NOMO-1 (cell line): ENCODE measurements at regions not wholly inside any gene's neighbourhood (a gene's known extent, or its start where the extent isn't known, plus 50 kb on each side); places are given as distances from the start of the nearest gene placed in this dataset.
"Not testable (repeated sequence)": the region's sequence is repeated elsewhere in the genome, so short reads cannot be mapped to it uniquely, and the experiment has no call there.

Source experiments
- DNase-seq, 2 experiments: peaks; one replicate each; lab custom pipeline; 2025; ENCODE audit not compliant: unreplicated experiment in 2 of 2; lab: John Stamatoyannopoulos, UW

DNA sequence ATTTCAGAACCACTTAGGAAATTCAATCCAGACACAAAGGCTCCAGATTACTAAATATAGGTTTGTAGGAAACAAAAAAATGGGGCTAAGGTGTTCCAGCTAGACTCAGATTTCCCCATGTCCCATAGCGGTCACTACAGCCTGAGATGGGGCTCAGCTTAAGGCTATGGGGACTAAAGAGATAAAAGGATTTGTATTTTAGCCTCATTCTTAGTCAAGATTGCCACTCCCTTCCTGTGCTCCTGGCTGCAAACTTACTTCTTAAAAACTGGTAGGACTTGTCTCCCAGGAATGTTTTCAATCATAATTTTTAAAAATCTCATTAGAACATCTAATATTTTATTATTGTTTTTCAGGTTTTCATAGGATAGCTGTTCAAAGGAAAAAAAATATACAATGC lies 253.8 kb upstream of the DAB2 start:
- no peak for DNase-seq

DNA sequence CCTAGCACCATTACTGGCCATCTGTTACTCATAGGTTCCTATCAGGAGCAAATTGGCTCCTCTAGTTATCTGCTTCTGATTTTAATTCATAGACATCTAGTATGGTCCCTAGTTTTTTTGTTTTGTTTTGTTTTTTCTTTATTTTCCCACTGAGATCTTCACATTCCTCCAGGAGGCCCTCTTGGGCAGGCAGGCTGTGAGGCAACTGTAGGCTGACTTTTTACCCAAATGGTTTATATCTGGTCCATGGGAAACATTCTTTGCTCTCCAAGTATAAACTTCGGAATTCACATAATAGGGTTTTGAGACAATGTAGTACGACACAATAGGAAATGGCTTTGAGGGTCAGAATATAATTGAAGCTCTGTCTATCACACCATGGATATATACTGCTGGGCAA lies 250.9 kb upstream of the DAB2 start:
- no peak for DNase-seq

DNA sequence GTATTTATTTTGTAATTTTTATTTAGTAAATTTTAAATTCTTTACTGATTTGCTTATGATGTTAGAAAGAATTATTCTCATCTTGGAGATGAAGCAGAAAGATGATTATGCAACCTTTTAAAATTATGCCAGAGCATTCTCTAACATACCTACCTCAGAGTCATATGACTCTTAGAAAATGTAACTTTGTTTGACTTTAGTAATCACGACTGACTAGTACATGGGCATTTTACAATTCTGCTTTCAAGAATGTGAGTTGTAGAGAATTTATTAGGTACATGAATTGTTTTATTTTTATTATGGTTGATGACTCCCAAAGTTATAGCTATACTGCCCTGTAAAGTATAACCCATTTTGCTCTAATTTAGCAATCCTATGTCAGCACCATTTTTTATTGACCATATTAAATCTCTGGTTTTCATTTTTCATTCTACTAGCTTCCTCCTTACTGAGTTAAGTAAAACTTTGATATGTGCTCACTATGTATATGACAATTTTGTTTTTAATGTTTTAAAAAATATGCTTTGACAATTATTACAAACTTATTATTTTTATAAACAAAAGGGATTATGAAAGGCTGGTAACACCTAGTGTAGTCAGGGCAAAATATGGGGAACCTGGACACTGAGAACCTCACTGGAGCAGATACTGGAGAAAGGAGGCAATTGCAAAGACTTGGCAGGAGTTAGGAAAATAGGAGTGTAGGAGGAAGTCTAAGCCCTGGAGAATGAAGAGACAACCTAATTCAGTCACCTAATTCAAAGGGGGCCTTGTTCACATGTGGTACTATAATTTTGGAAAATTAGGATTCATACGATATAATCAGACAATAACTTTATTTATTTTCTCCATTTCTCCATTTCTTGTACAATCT lies 249.7 kb upstream of the DAB2 start:
- no peak for DNase-seq

DNA sequence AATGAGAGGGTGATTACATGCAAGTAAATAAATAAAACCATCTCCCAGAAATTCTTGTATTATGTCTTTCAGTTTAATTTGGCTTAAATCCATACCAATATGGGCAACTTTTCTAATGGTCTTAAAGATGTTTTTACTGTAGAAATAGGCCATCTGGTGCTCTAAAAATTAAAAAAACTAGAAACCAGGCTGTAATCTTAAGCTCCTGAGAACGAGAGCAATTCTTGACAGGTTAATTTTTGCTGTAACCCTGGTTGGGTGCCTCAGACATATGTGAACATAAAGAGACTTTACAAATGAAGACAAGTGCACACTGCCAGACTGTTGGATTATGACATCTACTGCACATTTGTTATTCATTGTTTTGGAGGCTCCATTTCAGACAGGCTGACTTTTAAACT lies 246.8 kb upstream of the DAB2 start:
- DNase-seq = no peak

DNA sequence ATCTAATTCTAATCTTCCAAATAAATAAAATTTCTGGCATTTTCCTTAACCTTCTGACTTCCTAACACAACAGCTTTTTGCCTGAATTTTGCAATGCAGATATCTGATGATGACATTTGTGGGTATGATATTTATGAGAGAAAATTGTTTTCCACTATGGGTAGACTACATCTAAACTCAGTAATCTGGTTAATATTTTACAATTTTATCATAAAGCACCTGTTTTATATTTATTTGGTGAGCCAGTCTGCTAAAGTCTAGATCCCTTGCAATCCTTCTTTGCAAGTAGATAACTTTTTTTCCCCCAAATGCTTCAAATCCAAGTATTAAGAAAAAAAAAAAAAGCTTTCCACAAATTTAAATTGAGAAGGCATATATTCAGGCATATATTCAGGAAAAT lies 246.2 kb upstream of the DAB2 start:
- no peak for DNase-seq

DNA sequence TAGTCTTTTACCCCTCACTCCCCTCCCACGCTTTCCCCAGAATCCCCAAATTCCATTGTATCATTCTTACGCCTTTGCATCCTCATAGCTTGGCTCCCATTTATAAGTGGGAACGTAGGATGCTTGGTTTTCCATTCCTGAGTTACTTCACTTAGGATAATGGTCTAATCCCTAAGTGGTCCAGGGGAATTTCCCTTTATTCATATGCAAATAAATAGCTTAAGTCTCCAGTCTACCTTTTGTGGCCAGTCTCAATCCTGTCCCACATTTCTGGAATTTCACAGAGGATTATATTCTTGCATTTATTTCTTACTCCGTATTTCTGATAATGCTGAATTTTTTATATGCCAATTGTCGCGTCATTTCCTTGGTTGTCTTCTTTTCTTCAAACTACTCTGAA lies 245.6 kb upstream of the DAB2 start:
- DNase-seq = no peak

DNA sequence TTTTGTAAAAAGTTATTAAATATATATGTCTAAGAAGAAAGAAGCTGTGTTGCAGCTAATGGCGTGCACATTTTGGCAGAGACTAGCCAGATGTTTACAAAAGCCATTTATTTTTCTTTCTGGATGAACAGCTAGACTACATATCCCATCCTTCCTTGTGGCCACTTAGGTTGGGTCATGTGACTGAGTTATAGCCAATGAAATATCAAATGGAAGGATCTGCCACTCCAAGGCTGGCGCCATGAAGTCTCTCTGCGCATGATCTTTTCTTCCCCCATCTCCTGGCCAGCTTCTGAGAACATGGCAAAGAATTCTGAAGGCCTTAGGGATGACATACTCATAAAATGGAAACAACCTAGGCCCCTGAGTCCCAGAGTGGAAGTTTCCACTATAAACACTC lies 244.2 kb upstream of the DAB2 start:
- DNase-seq = no peak

DNA sequence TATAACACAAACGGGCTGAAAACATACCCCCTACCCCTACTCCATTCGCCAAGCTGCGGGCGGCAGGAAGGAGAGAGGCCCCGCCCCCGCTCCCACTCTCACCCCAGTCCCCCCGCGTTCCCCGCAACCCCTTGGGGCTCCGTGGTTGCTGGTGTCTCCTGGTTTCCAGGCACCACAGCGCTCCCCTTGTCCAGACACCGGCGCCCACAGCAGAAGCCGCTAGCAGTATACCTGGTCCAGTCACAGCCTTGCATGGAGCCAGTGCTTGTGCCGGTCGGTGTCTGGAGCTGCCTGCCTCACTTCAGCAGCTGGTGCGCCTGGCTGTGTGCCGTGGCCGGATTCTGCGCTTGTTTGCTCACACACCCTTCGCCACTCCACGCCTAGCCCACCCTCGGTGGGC lies 240.5 kb upstream of the DAB2 start:
- DNase-seq = no peak

DNA sequence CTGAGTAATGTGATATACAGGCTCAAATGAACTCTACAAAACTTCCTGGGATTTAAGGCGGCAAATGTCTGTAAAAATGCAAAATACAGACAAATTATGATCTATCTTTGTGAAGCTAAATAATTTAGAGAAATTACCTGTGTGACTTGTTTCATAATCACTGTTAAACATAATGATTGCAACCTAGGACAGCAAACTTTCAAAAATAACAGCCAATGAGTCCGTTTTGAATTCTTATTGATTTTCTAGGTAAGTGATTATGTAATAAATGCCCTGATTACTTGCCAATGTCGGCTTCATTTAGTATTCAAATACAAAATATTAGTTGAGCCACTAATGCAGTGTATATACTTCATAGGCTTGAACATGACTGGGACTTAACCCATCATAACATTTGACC lies 238.2 kb upstream of the DAB2 start:
- no peak for DNase-seq

DNA sequence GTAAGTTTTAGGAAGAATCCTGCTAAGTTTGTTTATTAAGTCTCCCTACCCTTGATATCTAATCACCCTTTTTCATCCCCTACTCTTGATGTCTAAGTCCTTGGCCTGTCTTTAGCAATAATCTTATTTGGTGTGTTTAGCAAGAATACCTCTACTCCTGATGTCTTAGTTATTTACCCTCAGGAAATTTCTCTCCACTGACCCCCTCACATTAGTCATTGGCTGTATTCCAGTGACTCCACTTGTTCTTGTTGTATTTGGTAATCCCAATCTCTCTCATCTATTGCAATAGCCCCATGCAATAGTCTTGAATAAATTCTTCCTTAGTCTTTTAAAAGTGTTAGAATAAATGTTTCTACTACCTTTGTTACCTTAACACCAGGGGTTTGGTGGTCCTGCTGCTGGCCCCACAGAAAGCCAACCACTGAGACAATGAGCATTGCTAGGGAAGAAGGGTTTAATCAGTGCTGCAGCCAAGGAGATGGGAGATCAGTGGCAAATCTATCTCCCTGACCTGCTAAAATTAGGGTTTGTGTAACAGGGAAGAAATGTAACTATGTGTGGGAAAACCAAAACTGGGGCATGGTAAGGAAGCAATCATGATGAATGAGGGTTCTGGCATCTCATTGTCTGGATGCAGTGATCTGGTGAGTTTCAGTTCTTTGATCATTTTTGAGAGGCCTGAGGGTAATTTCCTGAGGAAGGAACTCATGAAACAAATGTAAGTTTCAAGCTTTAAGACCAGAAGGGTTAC lies 236.4 kb upstream of the DAB2 start:
- peak; percentile 11 to 58 for DNase-seq

DNA sequence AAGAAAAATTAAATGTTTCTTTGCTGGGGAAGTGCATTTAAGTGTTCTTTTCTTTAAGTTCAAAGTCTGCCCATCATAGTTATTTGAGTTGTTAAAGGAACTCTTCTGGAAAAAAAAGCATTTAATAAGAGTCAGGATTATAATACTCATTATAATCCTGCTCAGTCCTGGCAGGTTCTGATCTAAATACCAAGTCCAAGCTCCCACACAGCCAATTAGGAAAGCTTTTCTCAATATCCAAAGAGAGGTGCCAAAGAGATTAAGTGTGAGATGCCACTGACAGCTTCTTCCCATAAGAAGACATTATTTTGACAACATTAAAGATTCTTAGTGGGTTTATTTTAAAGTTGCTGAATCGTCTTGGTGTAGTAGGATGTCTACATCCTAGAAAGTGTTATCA lies 235.2 kb upstream of the DAB2 start:
- no peak for DNase-seq

DNA sequence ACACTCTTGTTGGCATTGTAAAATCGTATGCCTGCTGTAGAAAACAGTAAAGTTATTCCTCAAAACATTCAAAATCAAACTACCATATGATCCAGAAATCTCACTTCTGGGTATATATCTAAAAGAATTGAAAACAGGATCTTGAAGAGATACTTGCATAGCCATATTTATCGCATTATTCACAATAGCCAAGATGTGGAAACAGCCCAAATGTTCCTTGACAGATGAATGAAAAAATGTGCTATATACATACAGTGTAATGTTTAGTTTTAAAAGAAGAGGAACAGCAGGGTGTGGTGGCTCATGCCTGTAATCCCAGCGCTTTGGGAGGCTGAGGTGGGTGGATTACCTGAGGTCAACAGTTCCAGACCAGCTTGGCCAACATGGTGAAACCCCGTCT lies 234.1 kb upstream of the DAB2 start:
- no peak for DNase-seq

DNA sequence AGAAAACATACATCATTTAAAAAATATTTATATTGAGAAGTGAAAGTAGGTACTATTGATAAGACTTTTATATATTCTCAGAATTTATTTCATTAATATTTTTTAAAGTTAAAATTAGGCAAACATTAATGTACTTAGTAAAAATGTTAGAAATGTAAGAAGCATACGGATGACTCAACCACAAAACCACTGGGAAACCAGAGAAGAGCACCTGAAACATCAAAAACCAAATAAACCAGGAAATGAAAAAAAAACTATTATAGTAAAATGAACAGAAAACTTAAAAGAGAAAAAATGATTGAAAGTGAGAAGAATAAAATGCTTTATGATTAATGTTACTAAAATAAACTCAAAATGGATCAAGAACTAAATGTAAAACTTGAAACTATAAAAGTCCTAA lies 233.2 kb upstream of the DAB2 start:
- no peak for DNase-seq

DNA sequence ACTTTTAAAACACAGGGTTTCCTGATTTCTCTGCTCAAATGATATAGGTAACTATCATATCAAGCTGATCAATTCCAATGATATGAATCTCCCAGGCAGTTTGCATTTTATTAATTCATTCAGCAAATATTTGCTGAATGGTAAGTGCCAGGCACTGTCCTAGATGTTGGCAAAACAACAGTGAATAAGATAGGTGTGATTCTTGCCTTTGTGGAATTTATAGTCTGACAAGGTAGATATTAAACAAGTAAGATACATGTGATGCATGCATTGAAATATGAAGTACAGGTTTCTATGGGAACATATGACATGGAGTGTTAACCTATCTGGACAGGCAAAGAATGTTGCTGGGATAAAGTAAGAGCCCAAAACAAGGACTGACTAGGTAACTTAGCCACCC lies 231.8 kb upstream of the DAB2 start:
- no peak for DNase-seq

DNA sequence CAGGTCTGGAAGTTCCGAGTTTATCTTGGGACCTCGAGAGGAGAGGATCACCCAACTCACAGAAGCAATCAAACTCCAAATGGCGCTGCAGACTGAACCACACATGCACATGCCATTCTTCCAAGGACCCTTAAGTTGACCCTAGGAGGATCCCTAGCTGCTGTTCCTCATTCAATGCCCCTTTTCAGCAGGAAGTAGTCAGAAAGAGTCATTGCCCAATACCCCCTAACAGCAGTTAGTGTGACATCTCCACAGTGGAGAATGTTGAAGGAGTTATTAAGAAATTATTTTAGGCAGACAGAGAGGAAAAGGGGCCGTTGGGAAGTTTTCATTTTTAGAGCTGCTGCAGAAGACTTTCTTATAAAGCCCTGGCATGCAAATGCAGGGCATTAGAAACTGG lies 229.9 kb upstream of the DAB2 start:
- peak; percentile 48 to 70 for DNase-seq

DNA sequence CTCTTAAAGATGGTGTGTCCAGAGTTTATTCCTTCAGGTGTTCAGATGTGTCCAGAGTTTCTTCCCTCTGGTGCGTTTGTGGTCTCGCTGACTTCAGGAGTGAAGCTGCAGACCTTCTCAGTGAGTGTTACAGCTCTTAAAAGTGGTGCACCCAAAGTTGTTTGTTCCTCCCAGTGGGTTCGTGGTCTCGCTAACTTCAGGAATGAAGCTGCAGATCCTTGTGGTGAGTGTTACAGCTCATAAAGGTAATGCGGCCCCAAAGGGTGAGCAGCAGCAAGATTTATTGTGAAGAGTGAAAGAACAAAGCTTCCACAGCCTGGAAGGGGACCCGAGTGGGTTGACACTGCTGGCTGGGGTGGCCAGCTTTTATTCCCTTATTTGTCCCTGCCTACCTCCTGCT lies 227.7 kb upstream of the DAB2 start:
- DNase-seq = not testable (repeated sequence)

DNA sequence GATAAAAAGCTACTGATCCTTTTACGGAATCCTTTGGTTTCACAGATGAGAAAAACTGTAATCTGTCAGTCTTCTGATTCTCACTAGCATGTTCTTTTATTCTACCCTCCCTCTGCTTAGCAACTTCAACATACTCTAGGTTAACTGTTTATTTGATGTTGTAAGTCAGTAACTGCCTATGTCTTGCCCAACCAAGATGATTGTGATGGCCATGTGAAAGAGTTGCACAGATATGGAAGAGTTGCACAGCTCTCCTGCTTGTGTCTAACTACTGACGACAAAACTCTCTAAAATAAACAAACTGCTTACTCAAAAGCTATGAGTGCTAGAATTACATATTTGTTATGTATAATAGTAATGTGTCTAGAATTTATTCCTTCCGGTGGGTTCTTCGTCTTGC lies 227.3 kb upstream of the DAB2 start:
- peak; percentile 55 to 57 for DNase-seq

DNA sequence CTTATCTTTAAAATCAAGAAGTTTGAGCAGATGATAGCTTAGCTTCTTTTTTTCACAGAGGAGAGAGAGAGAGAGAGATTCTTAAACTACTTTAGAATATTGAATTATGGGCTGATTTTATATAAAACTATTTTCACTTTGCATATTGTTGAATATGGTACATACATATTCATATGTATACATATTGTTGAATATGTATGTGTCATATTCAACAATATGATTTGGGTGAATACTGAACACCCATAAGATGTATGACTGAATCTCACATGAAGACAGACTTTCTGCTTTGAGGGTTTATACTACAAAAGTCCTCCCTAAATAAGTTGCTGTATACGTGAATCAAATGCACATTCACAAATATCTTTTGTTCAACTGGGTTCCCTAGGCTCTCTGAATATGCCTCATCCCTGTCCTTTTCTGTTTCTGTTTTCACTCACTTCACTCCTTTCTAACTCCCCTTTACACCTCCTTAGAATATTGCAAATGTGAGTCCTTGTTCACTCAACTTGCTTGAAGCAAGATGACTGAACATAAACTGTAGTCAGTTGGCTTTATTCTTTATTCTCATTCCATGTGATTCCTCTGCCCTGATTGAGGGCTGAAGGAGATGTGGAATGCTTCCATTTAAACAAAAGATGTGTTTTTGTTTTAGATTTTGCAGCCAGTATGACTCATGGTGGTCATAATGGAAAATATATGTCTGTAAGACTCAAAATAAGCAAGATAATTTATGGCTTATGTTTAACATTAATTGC lies 225.4 kb upstream of the DAB2 start:
- DNase-seq = no peak

DNA sequence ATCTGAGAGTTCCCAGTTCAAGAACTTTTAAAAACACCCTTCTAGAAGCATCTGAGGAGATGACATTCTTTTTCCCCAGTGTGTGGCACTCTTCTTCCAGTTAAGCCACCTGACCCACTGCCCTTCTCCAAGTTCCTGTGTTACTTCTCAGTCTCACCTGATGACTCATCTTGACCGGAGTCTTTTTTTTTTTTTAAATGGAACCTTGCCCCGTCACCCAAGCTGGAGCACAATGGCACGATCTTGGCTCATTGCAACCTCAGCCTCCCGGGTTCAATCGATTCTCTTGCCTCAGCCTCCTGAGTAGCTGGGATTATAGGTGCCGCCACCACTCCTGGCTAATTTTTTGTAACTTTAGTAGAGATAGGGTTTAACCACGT lies 224.1 kb upstream of the DAB2 start:
- DNase-seq = peak; percentile 16 to 42

DNA sequence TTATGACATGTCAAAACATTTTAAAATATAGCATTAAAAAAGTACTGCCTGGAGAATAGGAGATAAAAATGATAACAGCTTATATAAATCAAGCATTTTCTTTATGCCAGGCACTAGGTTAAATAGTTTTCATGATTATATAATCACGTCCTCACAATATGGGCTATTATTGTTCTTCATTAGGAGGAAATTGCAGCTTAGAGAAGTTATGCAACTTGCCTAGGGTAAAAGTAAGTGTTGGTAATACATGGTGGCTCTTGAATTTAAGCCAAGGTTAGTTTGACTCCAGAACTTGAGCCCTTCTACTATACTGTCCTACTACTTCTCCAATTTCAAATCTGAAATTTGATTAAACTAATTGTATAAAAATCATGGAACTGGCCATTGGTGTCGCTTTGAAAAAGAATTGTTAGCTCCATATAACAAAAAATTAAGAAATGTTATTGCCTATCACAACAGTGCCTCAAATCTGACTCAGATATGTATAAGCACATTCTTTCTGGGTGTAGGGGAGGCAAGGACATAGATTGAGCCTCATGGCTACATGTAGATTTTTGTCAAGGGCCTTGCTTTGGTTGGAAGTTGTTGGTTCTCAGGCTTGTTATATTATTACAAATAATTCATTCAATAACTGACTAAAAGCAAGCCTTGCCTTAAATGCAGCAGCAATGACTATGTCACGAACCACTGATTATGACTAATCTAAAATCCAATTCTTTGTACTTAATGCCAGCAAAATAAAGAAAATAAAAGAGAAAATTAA lies 223.5 kb upstream of the DAB2 start:
- peak in 1 of 2 experiments; percentile 59 for DNase-seq

DNA sequence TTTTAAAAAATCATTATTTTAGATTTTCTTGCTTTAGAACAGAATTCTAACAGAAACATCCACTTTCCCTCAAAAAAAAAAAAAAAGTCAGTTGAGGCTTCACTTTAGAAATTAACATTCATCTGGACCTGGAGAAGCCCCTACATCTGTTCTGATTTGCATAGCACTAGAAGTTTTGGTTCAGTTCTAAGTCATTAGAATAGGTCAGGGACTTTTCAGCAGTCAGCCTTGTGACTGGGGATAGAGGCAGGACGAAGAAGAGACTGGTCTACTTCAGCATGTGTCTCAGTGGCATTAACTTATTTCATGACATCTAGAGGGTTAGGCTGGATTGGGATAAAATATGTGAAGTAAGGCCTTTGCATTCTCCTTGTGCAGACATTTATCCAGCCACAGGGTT lies 215.8 kb upstream of the DAB2 start:
- DNase-seq = no peak
